Activated CD8-positive, alpha-beta T cell treated with anti-CD3 and anti-CD28 coated beads for 36 hours (primary cell): ENCODE measurements at regions not wholly inside any gene's neighbourhood (a gene's known extent, or its start where the extent isn't known, plus 50 kb on each side); places are given as distances from the start of the nearest gene placed in this dataset.

Source experiments
- ATAC-seq: fragments of 200-7000 bp; cut with Tn5 transposase; one replicate; pipeline ENCODE4 v1.10.0; 2021; ENCODE audit warnings: mild to moderate bottlenecking, moderate library complexity
- CTCF ChIA-PET: fragments of 350-600 bp; sonication (Branson Sonifier 250); formaldehyde crosslinking; loops from one replicate; lab custom pipeline; 2021; ENCODE audit warnings: antibody characterized with exemption; lab: Charles Lee
- POLR2A ChIA-PET: fragments of 350-600 bp; sonication (Branson Sonifier 250); formaldehyde crosslinking; loops from one replicate; lab custom pipeline; 2021; ENCODE audit warnings: antibody characterized with exemption; lab: Charles Lee
- DNase-seq: peaks from one replicate; pipeline ENCODE4 v3.0.0-alpha.2; 2020
- H3K27ac Mint-ChIP-seq: one replicate; pipeline ENCODE4 v1.8.0; 2021; ENCODE audit warnings: mild to moderate bottlenecking, mixed read lengths
- H3K27me3 Mint-ChIP-seq: one replicate; pipeline ENCODE4 v1.8.0; 2021; ENCODE audit warnings: mixed read lengths
- H3K36me3 Mint-ChIP-seq: one replicate; pipeline ENCODE4 v1.8.0; 2021; ENCODE audit warnings: low read depth, mixed read lengths
- H3K4me1 Mint-ChIP-seq: one replicate; pipeline ENCODE4 v1.8.0; 2021; ENCODE audit warnings: low read depth, mixed read lengths
- H3K4me3 Mint-ChIP-seq: one replicate; pipeline ENCODE4 v1.8.0; 2021; ENCODE audit warnings: mild to moderate bottlenecking, moderate library complexity, mixed read lengths
- H3K9me3 Mint-ChIP-seq: one replicate; pipeline ENCODE4 v1.8.0; 2021; ENCODE audit warnings: mixed read lengths
- intact Hi-C: fragments of 100-400 bp; cut with micrococcal nuclease; formaldehyde crosslinking; loops from one replicate; pipeline ENCODE4 v1.10.0; 2022
- TF ChIP-seq, protein P1 (sequence below): fragments of 200-600 bp; IDR thresholded peaks from one replicate; pipeline ENCODE4 v1.8.0; 2022; ENCODE audit warnings: antibody characterized with exemption, mild to moderate bottlenecking

DNA sequence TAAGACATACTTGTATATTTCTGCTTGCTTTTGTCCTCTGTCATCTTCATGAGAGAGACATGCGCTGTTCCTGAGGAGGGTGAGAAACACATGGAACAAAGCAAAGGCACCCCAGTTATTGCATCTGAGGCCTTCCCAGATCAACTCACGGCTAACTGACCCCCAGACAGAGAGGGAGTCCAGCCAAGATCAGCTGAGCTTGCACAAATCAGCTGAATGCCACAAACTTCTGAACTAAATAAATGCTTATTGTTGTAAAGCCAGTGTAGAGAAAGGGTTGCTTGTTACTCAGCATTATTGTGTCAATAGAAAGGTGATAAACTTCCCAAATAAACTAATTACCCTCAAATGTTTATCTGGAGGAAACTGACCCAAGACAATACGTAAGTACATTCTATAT is 163.8 kb downstream of the BTC start:
- Mint-ChIP-seq H3K27ac (no peak overlapping the region), H3K27me3 (peaks cover 5% of the 10 kb centered on the region), H3K9me3 (no peaks in the 10 kb centered on the region), H3K4me1 (peaks cover 20% of the 10 kb centered on the region), H3K4me3 (no peak overlapping the region), H3K36me3 (no peaks in the 10 kb centered on the region)
- POLR2A ChIA-PET, result no interaction called here
- DNase-seq (no peak), ATAC-seq (no peak)
- intact Hi-C loops, result no loop called here
- TF ChIP-seq, protein P1, sequence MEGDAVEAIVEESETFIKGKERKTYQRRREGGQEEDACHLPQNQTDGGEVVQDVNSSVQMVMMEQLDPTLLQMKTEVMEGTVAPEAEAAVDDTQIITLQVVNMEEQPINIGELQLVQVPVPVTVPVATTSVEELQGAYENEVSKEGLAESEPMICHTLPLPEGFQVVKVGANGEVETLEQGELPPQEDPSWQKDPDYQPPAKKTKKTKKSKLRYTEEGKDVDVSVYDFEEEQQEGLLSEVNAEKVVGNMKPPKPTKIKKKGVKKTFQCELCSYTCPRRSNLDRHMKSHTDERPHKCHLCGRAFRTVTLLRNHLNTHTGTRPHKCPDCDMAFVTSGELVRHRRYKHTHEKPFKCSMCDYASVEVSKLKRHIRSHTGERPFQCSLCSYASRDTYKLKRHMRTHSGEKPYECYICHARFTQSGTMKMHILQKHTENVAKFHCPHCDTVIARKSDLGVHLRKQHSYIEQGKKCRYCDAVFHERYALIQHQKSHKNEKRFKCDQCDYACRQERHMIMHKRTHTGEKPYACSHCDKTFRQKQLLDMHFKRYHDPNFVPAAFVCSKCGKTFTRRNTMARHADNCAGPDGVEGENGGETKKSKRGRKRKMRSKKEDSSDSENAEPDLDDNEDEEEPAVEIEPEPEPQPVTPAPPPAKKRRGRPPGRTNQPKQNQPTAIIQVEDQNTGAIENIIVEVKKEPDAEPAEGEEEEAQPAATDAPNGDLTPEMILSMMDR, result no peak
- CTCF ChIA-PET, result interaction anchor here (1.3 kb wide), 1 partner anchor 41 kb away, joined by 3 read pairs; no protein-coding TSS in a partner anchor

GRCh38 chr4:74631338-74631737 is 163.0 kb downstream of the BTC start:
- no peak overlapping the region for H3K4me3 Mint-ChIP-seq
- no peaks in the 10 kb centered on the region for H3K36me3 Mint-ChIP-seq
- peaks cover 5% of the 10 kb centered on the region for H3K27me3 Mint-ChIP-seq
- peaks cover 13% of the 10 kb centered on the region for H3K4me1 Mint-ChIP-seq
- TF ChIP-seq, protein P1, result no peak
- CTCF ChIA-PET, result no interaction called here
- intact Hi-C loops, result no loop called here
- ATAC-seq (no peak), DNase-seq (no peak)
- no peaks in the 10 kb centered on the region for H3K9me3 Mint-ChIP-seq
- POLR2A ChIA-PET, result no interaction called here
- H3K27ac Mint-ChIP-seq, result no peak overlapping the region

DNA sequence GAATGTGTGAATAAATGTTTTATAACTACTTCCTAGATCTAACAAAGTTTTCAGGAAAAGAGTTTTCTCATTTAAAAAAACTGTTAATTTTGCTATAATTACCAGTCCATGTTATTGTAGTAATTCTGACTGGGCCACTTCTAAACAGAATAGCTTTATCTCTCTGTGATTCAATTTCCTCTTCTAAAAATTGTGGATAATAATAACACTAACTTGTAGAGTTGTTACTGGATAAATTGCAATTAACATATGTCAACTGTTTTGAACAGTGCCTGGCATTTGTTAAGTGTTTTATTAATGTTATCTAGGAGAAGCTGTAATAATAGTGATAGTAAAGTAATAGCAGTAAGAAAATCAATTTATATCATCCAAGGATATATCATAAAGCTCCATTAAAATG is 162.3 kb downstream of the BTC start:
- intact Hi-C loops, result no loop called here
- TF ChIP-seq, protein P1, result no peak
- POLR2A ChIA-PET, result no interaction called here
- CTCF ChIA-PET, result no interaction called here
- H3K4me3 Mint-ChIP-seq, result no peak overlapping the region
- no peak overlapping the region for H3K27ac Mint-ChIP-seq
- peaks cover 13% of the 10 kb centered on the region for H3K4me1 Mint-ChIP-seq
- ATAC-seq (no peak), DNase-seq (no peak)
- no peaks in the 10 kb centered on the region for H3K36me3 Mint-ChIP-seq
- no peaks in the 10 kb centered on the region for H3K9me3 Mint-ChIP-seq
- peaks cover 5% of the 10 kb centered on the region for H3K27me3 Mint-ChIP-seq

DNA sequence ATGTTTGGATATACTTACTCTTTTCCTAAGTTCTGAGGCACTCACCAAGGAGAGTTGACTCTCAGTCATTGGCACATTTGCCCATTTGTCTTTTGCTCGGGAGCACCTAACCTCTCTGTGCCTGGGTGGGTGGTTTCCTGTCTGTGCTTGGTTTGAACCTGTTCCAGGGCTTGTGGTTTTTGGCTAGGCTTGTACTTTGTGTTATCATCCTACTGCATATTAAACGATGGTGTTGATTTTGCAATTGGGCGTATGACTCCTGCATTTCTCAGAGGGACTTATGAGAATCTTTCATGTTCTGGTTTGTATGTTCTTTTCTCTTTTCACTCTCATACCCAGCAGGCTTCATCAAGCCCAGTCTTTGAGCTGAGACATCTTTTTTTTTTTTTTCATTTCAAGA is 161.7 kb downstream of the BTC start:
- ChIA-PET CTCF (no interaction called here), POLR2A (no interaction called here)
- TF ChIP-seq, protein P1, result no peak
- H3K9me3 Mint-ChIP-seq, result no peaks in the 10 kb centered on the region
- H3K27ac Mint-ChIP-seq, result no peak overlapping the region
- H3K27me3 Mint-ChIP-seq, result peaks cover 7% of the 10 kb centered on the region
- intact Hi-C loops, result no loop called here
- peaks cover 13% of the 10 kb centered on the region for H3K4me1 Mint-ChIP-seq
- H3K36me3 Mint-ChIP-seq, result no peaks in the 10 kb centered on the region
- H3K4me3 Mint-ChIP-seq, result no peak overlapping the region
- DNase-seq, result peak; percentile 68
- ATAC-seq, result peak; percentile 90

- H3K4me3 Mint-ChIP-seq, result no peak overlapping the region
- H3K9me3 Mint-ChIP-seq, result no peaks in the 10 kb centered on the region
- DNase-seq (no peak), ATAC-seq (no peak)
- ChIA-PET POLR2A (no interaction called here), CTCF (no interaction called here)
- TF ChIP-seq, protein P1, result no peak
- peaks cover 13% of the 10 kb centered on the region for H3K27me3 Mint-ChIP-seq
- peaks cover 13% of the 10 kb centered on the region for H3K4me1 Mint-ChIP-seq
- intact Hi-C loops, result no loop called here
- no peaks in the 10 kb centered on the region for H3K36me3 Mint-ChIP-seq
- no peak overlapping the region for H3K27ac Mint-ChIP-seq
These were observed 159.2 kb downstream of the BTC start for GRCh38 chr4:74635074-74635473.
